ENCODE measurements at regions not wholly inside any gene's neighbourhood (a gene's known extent, or its start where the extent isn't known, plus 50 kb on each side); places are given as distances from the start of the nearest gene placed in this dataset.

DNA sequence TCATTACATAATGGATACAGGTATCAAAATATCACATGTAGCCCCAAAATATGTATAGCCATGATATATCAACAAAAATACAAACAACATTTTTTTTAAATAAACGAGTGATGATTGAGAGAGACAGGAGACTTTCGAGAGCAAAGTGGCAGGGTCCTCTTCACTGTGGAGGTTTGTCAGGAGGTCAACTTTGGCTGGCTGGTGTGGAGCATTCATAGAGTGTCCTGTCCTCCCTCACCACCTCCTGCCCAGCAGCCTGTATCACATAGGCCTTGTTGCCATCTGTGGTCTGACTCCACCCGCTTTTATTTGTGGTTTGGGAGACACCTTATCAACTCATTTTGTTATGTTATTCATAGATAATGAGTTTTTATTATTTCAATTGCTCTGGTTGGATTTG, 206.9 kb downstream of the SYK start:
- H3K4me3 ChIP-seq (ENCODE audit: insufficient read depth, low read depth, low read length): no peak overlapping the region
- H3K36me3 ChIP-seq (ENCODE audit: insufficient read depth, low read length): no peaks in the 10 kb centered on the region
- no peak overlapping the region for H3K4me2 ChIP-seq (ENCODE audit: low read length)
- H2AFZ ChIP-seq (ENCODE audit: low read depth, low read length): no peak overlapping the region
- no peak for TF ChIP-seq EZH2 (IDR thresholded peaks at IDR 0.05; ENCODE audit: insufficient read depth, low read length)
- TF ChIP-seq, protein P1, sequence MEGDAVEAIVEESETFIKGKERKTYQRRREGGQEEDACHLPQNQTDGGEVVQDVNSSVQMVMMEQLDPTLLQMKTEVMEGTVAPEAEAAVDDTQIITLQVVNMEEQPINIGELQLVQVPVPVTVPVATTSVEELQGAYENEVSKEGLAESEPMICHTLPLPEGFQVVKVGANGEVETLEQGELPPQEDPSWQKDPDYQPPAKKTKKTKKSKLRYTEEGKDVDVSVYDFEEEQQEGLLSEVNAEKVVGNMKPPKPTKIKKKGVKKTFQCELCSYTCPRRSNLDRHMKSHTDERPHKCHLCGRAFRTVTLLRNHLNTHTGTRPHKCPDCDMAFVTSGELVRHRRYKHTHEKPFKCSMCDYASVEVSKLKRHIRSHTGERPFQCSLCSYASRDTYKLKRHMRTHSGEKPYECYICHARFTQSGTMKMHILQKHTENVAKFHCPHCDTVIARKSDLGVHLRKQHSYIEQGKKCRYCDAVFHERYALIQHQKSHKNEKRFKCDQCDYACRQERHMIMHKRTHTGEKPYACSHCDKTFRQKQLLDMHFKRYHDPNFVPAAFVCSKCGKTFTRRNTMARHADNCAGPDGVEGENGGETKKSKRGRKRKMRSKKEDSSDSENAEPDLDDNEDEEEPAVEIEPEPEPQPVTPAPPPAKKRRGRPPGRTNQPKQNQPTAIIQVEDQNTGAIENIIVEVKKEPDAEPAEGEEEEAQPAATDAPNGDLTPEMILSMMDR (IDR thresholded peaks at IDR 0.05; ENCODE audit: insufficient read depth, low read depth, low read length): no peak
- no peaks in the 10 kb centered on the region for H3K9me3 ChIP-seq (ENCODE audit: insufficient read depth, low read depth, low read length)
- no peak overlapping the region for H3K27ac ChIP-seq (ENCODE audit: low read depth, low read length)
- H3K79me2 ChIP-seq (ENCODE audit: insufficient read depth, low read length): no peaks in the 10 kb centered on the region
- Mint-ChIP-seq H3K27me3 (ENCODE audit: low read depth, unreplicated experiment) (no peaks in the 10 kb centered on the region), H3K27ac (ENCODE audit: unreplicated experiment) (no peak overlapping the region), H3K36me3 (ENCODE audit: low read depth, unreplicated experiment) (no peaks in the 10 kb centered on the region), H3K4me3 (ENCODE audit: unreplicated experiment) (no peak overlapping the region), H3K4me1 (ENCODE audit: low read depth, unreplicated experiment) (no peaks in the 10 kb centered on the region), H3K9me3 (ENCODE audit: unreplicated experiment) (peaks cover 5% of the 10 kb centered on the region)
- H4K20me1 ChIP-seq (ENCODE audit: insufficient read depth, low read length): no peaks in the 10 kb centered on the region
- no peak for DNase-seq (ENCODE audit: low read depth)
- H3K27me3 ChIP-seq (ENCODE audit: insufficient read depth, low read length): no peaks in the 10 kb centered on the region
- no peaks in the 10 kb centered on the region for H3K4me1 ChIP-seq (ENCODE audit: insufficient read depth, low read length)
- no peak overlapping the region for H3K9ac ChIP-seq (ENCODE audit: low read length)
- FAIRE-seq: no peak

DNA sequence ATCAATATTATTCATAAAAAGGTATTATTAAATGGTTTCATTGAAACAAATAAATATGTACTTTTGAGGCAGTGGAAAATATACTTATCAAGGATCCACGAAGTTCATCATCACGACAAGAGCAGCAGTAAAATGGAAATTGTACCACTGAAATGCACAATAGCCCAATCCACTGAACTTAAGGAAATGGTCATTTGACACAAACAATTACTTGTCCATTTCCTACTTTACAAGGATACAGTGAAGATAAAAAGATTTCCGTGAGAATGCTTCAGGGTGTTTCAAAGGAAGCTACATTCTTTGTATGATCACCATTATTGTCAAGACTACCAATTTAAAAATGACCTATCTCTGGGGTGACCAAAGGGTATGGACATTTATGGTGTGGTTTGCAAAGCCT, 210.3 kb downstream of the SYK start:
- no peak overlapping the region for H2AFZ ChIP-seq (ENCODE audit: low read depth, low read length)
- H3K9me3 Mint-ChIP-seq (ENCODE audit: unreplicated experiment): peaks cover 4% of the 10 kb centered on the region
- no peaks in the 10 kb centered on the region for H3K36me3 ChIP-seq (ENCODE audit: insufficient read depth, low read length)
- H3K27me3 Mint-ChIP-seq (ENCODE audit: low read depth, unreplicated experiment): no peaks in the 10 kb centered on the region
- H3K4me1 ChIP-seq (ENCODE audit: insufficient read depth, low read length): no peaks in the 10 kb centered on the region
- no peaks in the 10 kb centered on the region for H3K9me3 ChIP-seq (ENCODE audit: insufficient read depth, low read depth, low read length)
- no peak overlapping the region for H3K27ac Mint-ChIP-seq (ENCODE audit: unreplicated experiment)
- no peaks in the 10 kb centered on the region for H3K36me3 Mint-ChIP-seq (ENCODE audit: low read depth, unreplicated experiment)
- no peaks in the 10 kb centered on the region for H3K79me2 ChIP-seq (ENCODE audit: insufficient read depth, low read length)
- H3K4me3 ChIP-seq (ENCODE audit: insufficient read depth, low read depth, low read length): no peak overlapping the region
- H4K20me1 ChIP-seq (ENCODE audit: insufficient read depth, low read length): no peaks in the 10 kb centered on the region
- FAIRE-seq (no peak), DNase-seq (ENCODE audit: low read depth) (no peak)
- H3K4me3 Mint-ChIP-seq (ENCODE audit: unreplicated experiment): no peak overlapping the region
- H3K9ac ChIP-seq (ENCODE audit: low read length): no peak overlapping the region
- no peaks in the 10 kb centered on the region for H3K4me1 Mint-ChIP-seq (ENCODE audit: low read depth, unreplicated experiment)
- no peak overlapping the region for H3K4me2 ChIP-seq (ENCODE audit: low read length)
- H3K27me3 ChIP-seq (ENCODE audit: insufficient read depth, low read length): no peaks in the 10 kb centered on the region
- H3K27ac ChIP-seq (ENCODE audit: low read depth, low read length): no peak overlapping the region
- TF ChIP-seq, protein P1 (IDR thresholded peaks at IDR 0.05; ENCODE audit: insufficient read depth, low read depth, low read length): no peak
- TF ChIP-seq EZH2 (IDR thresholded peaks at IDR 0.05; ENCODE audit: insufficient read depth, low read length): no peak

DNA sequence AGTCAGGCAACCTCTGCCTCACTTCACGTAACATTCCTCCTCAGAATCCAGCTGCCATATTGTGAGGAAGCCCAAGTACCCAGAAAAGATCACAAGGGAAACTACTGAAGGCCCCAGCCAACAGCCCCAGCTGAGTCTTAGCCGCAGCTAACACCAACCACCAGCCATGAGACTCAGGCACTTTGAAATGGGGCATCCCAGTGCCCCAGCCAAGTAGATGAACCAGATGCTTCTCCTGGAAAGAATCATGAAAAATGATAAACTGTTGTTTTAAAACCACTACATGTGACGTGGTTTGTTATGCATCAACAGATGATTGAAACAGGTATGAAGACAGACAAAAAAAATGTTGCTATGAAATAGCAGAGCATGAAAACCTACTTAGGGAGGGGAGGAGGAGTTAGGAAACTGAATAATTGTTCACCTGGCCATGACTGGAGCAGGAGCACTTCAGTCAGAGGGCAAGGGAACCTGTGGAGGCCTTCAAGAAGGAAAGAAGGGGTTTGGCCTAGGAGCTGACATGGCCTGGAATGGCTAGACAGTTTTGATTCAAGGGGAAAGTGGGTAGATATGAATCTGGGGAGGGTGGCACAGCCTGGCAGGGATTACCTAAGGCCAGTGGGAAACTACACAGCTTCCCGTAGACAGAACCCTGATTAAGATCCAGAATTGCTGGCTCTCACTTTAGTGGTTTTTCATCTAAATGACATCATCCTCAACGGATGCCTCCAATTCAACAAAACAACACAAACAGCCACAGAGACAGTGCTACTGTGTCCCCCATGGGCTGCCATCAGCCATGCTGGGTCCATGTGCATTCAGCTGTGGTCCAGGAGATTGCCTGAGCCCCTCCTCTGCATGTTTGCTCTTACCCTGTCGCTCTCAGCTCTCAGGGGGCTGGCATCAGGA, 211.6 kb downstream of the SYK start:
- Mint-ChIP-seq H3K9me3 (ENCODE audit: unreplicated experiment) (peaks cover 5% of the 10 kb centered on the region), H3K4me1 (ENCODE audit: low read depth, unreplicated experiment) (no peaks in the 10 kb centered on the region), H3K4me3 (ENCODE audit: unreplicated experiment) (no peak overlapping the region), H3K36me3 (ENCODE audit: low read depth, unreplicated experiment) (no peaks in the 10 kb centered on the region), H3K27ac (ENCODE audit: unreplicated experiment) (no peak overlapping the region), H3K27me3 (ENCODE audit: low read depth, unreplicated experiment) (no peaks in the 10 kb centered on the region)
- Histone ChIP-seq H3K79me2 (ENCODE audit: insufficient read depth, low read length) (no peaks in the 10 kb centered on the region), H4K20me1 (ENCODE audit: insufficient read depth, low read length) (no peaks in the 10 kb centered on the region), H3K4me2 (ENCODE audit: low read length) (no peak overlapping the region), H2AFZ (ENCODE audit: low read depth, low read length) (no peak overlapping the region), H3K9me3 (ENCODE audit: insufficient read depth, low read depth, low read length) (no peaks in the 10 kb centered on the region), H3K36me3 (ENCODE audit: insufficient read depth, low read length) (no peaks in the 10 kb centered on the region), H3K4me3 (ENCODE audit: insufficient read depth, low read depth, low read length) (no peak overlapping the region), H3K27me3 (ENCODE audit: insufficient read depth, low read length) (no peaks in the 10 kb centered on the region), H3K27ac (ENCODE audit: low read depth, low read length) (no peak overlapping the region), H3K4me1 (ENCODE audit: insufficient read depth, low read length) (no peaks in the 10 kb centered on the region), H3K9ac (ENCODE audit: low read length) (no peak overlapping the region)
- FAIRE-seq: no peak
- no peak for TF ChIP-seq EZH2 (IDR thresholded peaks at IDR 0.05; ENCODE audit: insufficient read depth, low read length)
- TF ChIP-seq, protein P1 (IDR thresholded peaks at IDR 0.05; ENCODE audit: insufficient read depth, low read depth, low read length): no peak
- DNase-seq (ENCODE audit: low read depth): no peak

Measured in astrocyte (in vitro differentiated cells and primary cell).